ENCODE measurements at regions not wholly inside any gene's neighbourhood (a gene's known extent, or its start where the extent isn't known, plus 50 kb on each side); places are given as distances from the start of the nearest gene placed in this dataset.

DNA sequence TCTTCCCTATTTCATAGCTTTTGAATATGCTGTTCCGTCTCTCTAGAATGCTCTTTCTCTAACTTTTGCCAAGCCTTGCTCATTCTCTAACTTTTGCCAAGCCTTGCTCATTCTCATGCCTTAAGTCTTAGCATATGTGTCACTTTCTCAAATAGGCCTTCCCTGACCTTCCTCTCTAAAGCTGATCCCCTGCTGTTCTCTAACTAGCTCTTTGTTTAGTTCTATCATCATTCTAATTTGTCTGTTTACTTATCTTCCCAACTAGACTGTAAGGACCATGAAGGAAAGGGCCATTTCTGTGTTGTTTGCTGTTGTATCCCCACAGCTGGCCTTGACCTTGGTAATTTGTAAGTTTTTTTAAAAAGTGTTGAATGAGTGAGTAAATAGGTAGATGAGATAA, 71.1 kb downstream of the ZNF641 start:
- Histone ChIP-seq H3K27ac (peak overlapping the region in 1 of 5 donors; percentile 23), H3K27me3 (peaks cover 0 to 3% (median 0%) of the 10 kb centered on the region in 3 donors), H3K36me3 (no peaks in the 10 kb centered on the region), H3K4me1 (no peaks in the 10 kb centered on the region), H3K4me3 (no peak overlapping the region), H3K9me3 (peaks cover 0 to 13% (median 11%) of the 10 kb centered on the region in 4 donors)
- intact Hi-C loops (cut with DNase I; ENCODE audit: low total_unique reads), result no loop called here
- no peak for TF ChIP-seq POLR2A (IDR thresholded peaks at IDR 0.05)
- TF ChIP-seq EP300 (IDR thresholded peaks at IDR 0.05), result no peak
- no peak for TF ChIP-seq CTCF (IDR thresholded peaks at IDR 0.05)
- TF ChIP-seq POLR2AphosphoS5 (IDR thresholded peaks at IDR 0.05), result no peak
- no peak for DNase-seq
- 64 to 85% (median 81%) methylated on average over 1 of the region's 1 CpG for WGBS, 5 donors

DNA sequence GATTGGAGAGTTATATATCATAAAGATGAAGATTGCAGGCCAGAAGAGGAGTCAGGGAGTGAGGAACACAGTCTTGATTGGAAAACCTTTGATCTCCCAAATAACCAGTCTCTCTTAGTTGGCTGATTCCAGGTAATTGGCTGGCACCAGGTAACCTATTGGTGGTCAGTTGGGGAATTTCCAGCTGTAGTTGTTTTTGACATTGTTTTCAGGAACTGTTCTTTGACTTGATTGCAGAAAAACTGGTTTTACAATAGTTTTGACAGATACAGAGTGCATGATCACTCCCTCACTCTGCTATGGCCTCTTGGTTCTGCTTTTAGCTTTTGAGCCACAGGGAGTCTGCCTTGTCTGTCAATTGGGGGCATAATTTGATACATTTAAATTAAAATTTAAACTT, 71.6 kb downstream of the ZNF641 start:
- H3K4me1 ChIP-seq, result no peaks in the 10 kb centered on the region
- peaks cover 0 to 3% (median 0%) of the 10 kb centered on the region in 3 donors for H3K27me3 ChIP-seq
- H3K4me3 ChIP-seq, result no peak overlapping the region
- H3K9me3 ChIP-seq, result peaks cover 0 to 13% (median 11%) of the 10 kb centered on the region in 4 donors
- peak overlapping the region in 1 of 5 donors; percentile 23 for H3K27ac ChIP-seq
- no peak for TF ChIP-seq CTCF (IDR thresholded peaks at IDR 0.05)
- intact Hi-C loops (cut with DNase I; ENCODE audit: low total_unique reads), result no loop called here
- no peaks in the 10 kb centered on the region for H3K36me3 ChIP-seq
- DNase-seq, result peak in 1 of 2 donors; percentile 12

GRCh38 chr12:48276621-48277020, 73.5 kb upstream of the OR10AD1 start:
- Histone ChIP-seq H3K4me3 (no peak overlapping the region), H3K27me3 (peaks cover 0 to 3% (median 0%) of the 10 kb centered on the region in 3 donors), H3K4me1 (no peaks in the 10 kb centered on the region), H3K36me3 (no peaks in the 10 kb centered on the region), H3K9me3 (peaks cover 0 to 13% (median 11%) of the 10 kb centered on the region in 4 donors), H3K27ac (no peak overlapping the region)
- intact Hi-C loops (cut with DNase I; ENCODE audit: low total_unique reads), result no loop called here
- TF ChIP-seq CTCF (IDR thresholded peaks at IDR 0.05), result no peak
- TF ChIP-seq EP300 (IDR thresholded peaks at IDR 0.05), result no peak
- TF ChIP-seq POLR2AphosphoS5 (IDR thresholded peaks at IDR 0.05), result no peak
- TF ChIP-seq POLR2A (IDR thresholded peaks at IDR 0.05), result no peak
- no peak for DNase-seq
- 60 to 77% (median 64%) methylated on average over 2 of the region's 2 CpGs for WGBS, 5 donors

DNA sequence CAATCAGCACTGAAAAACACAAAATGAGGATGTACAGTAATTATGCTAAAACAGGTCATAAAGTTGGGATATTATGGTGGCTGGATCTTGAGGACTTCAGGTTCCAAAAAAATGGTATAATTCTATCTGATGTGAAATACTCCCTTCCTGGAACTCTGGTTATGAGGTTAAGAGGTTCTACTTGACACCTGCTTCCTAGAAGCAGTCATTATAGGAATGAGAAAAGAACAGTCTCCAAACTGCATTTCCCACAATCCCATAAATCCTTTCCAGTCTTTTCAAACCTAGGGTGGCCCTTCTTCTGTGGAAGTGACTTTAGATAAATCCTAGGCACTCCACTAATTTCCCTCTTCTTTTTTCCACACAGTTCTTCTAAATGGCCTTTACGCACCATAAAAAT, 63.7 kb upstream of the OR10AD1 start:
- DNase-seq, result no peak
- Histone ChIP-seq H3K27me3 (no peaks in the 10 kb centered on the region), H3K9me3 (no peaks in the 10 kb centered on the region), H3K4me1 (no peaks in the 10 kb centered on the region), H3K36me3 (no peaks in the 10 kb centered on the region), H3K4me3 (no peak overlapping the region), H3K27ac (no peak overlapping the region)
- 94 to 100% (median 98%) methylated on average over 1 of the region's 1 CpG for WGBS, 5 donors
- TF ChIP-seq POLR2AphosphoS5 (IDR thresholded peaks at IDR 0.05) (no peak), CTCF (IDR thresholded peaks at IDR 0.05) (no peak), POLR2A (IDR thresholded peaks at IDR 0.05) (no peak), EP300 (IDR thresholded peaks at IDR 0.05) (no peak)
- intact Hi-C loops (cut with DNase I; ENCODE audit: low total_unique reads), result no loop called here

- TF ChIP-seq POLR2AphosphoS5 (IDR thresholded peaks at IDR 0.05) (no peak), CTCF (IDR thresholded peaks at IDR 0.05) (no peak), POLR2A (IDR thresholded peaks at IDR 0.05) (no peak), EP300 (IDR thresholded peaks at IDR 0.05) (no peak)
- Histone ChIP-seq H3K27me3 (no peaks in the 10 kb centered on the region), H3K4me3 (no peak overlapping the region), H3K36me3 (no peaks in the 10 kb centered on the region), H3K27ac (no peak overlapping the region), H3K4me1 (no peaks in the 10 kb centered on the region), H3K9me3 (no peaks in the 10 kb centered on the region)
- intact Hi-C loops (cut with DNase I; ENCODE audit: low total_unique reads), result no loop called here
- DNase-seq, result no peak
Observed at GRCh38 chr12:48265777-48266176, 62.7 kb upstream of the OR10AD1 start.

All from stomach (tissue), 8 donors.